NCI-H1417 treated with DMSO at 0.1 percent for 48 hours (cell line): ENCODE measurements at regions not wholly inside any gene's neighbourhood (a gene's known extent, or its start where the extent isn't known, plus 50 kb on each side); places are given as distances from the start of the nearest gene placed in this dataset.

ENCODE experiments used
- DNase-seq: peaks from one replicate; lab custom pipeline; 2025; lab: John Stamatoyannopoulos, UW

- no peak for DNase-seq
Observed at GRCh38 chr18:69109686-69110085, 291.0 kb upstream of the DOK6 start.

- DNase-seq, result no peak
Observed at GRCh38 chr18:69120833-69121232, 279.9 kb upstream of the DOK6 start.

- no peak for DNase-seq
Observed at GRCh38 chr18:69123421-69123820, 277.3 kb upstream of the DOK6 start.

- no peak for DNase-seq
Observed at GRCh38 chr18:69127873-69128500, 272.7 kb upstream of the DOK6 start.

- no peak for DNase-seq
Observed at GRCh38 chr18:69128566-69128965, 272.1 kb upstream of the DOK6 start.

- DNase-seq, result no peak
Observed at GRCh38 chr18:69128978-69129377, 271.7 kb upstream of the DOK6 start.

GRCh38 chr18:69138088-69138487 lies 262.6 kb upstream of the DOK6 start:
- DNase-seq, result no peak

GRCh38 chr18:69143084-69143483 lies 257.6 kb upstream of the DOK6 start:
- no peak for DNase-seq

GRCh38 chr18:69152436-69152835 lies 248.3 kb upstream of the DOK6 start:
- DNase-seq, result no peak

- DNase-seq, result no peak
Observed at GRCh38 chr18:69157906-69158305, 242.8 kb upstream of the DOK6 start.

GRCh38 chr18:69158944-69159343 lies 241.7 kb upstream of the DOK6 start:
- no peak for DNase-seq

- no peak for DNase-seq
Observed at GRCh38 chr18:69161383-69162028, 239.2 kb upstream of the DOK6 start.

- no peak for DNase-seq
Observed at GRCh38 chr18:69162649-69163048, 238.0 kb upstream of the DOK6 start.

GRCh38 chr18:69172046-69172445 lies 228.6 kb upstream of the DOK6 start:
- DNase-seq, result no peak

GRCh38 chr18:69175681-69176080 lies 225.0 kb upstream of the DOK6 start:
- no peak for DNase-seq

GRCh38 chr18:69176741-69177140 lies 223.9 kb upstream of the DOK6 start:
- no peak for DNase-seq

- DNase-seq, result no peak
Observed at GRCh38 chr18:69177702-69178101, 223.0 kb upstream of the DOK6 start.

GRCh38 chr18:69186162-69186561 lies 214.5 kb upstream of the DOK6 start:
- DNase-seq, result no peak

GRCh38 chr18:69196336-69196735 lies 204.4 kb upstream of the DOK6 start:
- DNase-seq, result no peak

GRCh38 chr18:69205925-69206324 lies 194.8 kb upstream of the DOK6 start:
- no peak for DNase-seq

- no peak for DNase-seq
Observed at GRCh38 chr18:69208545-69208944, 192.1 kb upstream of the DOK6 start.

- no peak for DNase-seq
Observed at GRCh38 chr18:69209761-69210160, 190.9 kb upstream of the DOK6 start.

- DNase-seq, result no peak
Observed at GRCh38 chr18:69213842-69214241, 186.8 kb upstream of the DOK6 start.

- DNase-seq, result peak; percentile 11
Observed at GRCh38 chr18:69215161-69215560, 185.5 kb upstream of the DOK6 start.
